ENCODE measurements at regions not wholly inside any gene's neighbourhood (a gene's known extent, or its start where the extent isn't known, plus 50 kb on each side); places are given as distances from the start of the nearest gene placed in this dataset.
"Not testable (repeated sequence)": the region's sequence is repeated elsewhere in the genome, so short reads cannot be mapped to it uniquely, and the experiment has no call there.

DNA sequence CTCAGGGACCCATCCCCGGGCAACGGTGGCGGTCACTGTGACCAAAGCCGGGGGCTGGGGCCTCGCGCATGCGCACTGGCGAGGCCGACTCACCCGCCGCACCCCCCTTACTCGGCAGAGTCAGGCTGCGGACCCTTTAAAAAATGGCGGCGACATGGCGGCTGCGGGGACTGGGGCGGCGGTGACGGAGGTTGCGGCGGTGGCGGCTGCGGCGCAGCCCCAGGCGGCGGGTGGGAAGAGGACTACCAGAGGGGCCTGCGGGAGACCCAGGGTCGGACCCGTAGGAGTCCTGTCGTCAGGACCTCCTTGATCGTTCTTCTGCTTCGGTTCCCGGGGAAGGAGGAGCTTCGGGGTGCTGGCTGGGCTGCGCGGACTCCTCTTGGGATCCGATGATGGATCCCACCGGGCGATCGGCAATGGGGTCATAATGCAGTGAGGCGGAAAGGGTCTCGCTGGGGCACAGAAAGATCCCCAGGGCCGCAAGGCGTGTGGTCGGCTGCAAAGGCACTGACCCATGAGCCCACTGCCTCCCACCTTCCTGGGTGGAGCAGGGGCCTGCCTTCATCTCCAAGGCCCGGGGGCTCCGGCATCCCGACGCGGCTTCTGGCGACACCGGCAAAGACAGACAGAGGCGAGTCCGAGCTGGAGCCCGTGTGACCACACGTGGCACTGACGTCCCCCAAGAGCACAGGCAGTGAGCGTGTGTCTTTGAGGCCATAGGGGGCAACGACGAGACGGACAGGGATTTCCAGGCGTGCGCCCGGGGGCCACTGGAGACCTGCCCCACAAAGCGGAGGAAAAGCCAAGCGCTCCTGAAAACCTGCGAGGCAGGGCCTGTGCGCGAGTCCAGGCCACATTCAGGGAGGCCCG is 1172.7 kb upstream of the PCDH10 start:
- Mint-ChIP-seq H3K36me3 (ENCODE audit: insufficient read depth in 1 of 3, low read depth in 3 of 3) (peaks cover 22 to 53% (median 28%) of the 10 kb centered on the region in 3 experiments), H3K9me3 (peaks cover 46 to 47% of the 10 kb centered on the region in 2 experiments)
- not testable (repeated sequence) for H3K23ac ChIP-seq (ENCODE audit: insufficient read length, low read depth, low read length); H3K4me2 ChIP-seq (ENCODE audit: insufficient read depth, insufficient read length, low read length); DNase-seq; H2BK15ac ChIP-seq (ENCODE audit: low read depth, low read length); H4K5ac ChIP-seq (ENCODE audit: insufficient read length, low read depth, low read length); H2BK20ac ChIP-seq (ENCODE audit: low read depth, low read length, poor library complexity, severe bottlenecking); H3K56ac ChIP-seq (ENCODE audit: insufficient read length, low read depth, low read length); H3K4me1 ChIP-seq (ENCODE audit: insufficient read depth, low read length); H3K27ac Mint-ChIP-seq; H3K4me1 Mint-ChIP-seq; H2AFZ ChIP-seq (ENCODE audit: low read length); H4K8ac ChIP-seq (replicated peaks; ENCODE audit: insufficient read length, low read depth, low read length); H3K4me3 Mint-ChIP-seq; H2BK120ac ChIP-seq (ENCODE audit: low read depth, low read length, poor library complexity, severe bottlenecking); H4K91ac ChIP-seq (ENCODE audit: insufficient read length, low read depth, low read length); H3K27me3 ChIP-seq (ENCODE audit: insufficient read depth, low read length); H2BK12ac ChIP-seq (ENCODE audit: insufficient read length, low read depth, low read length); H2BK5ac ChIP-seq (ENCODE audit: insufficient read length, low read length); H3K79me1 ChIP-seq (ENCODE audit: insufficient read depth, low read depth, low read length, poor library complexity, severe bottlenecking); H3K14ac ChIP-seq (ENCODE audit: insufficient read depth, low read length); H3K9ac ChIP-seq (ENCODE audit: extremely low read depth, insufficient read length, low read length); H3K27ac ChIP-seq (ENCODE audit: insufficient read length, low read depth, low read length); H3K27me3 Mint-ChIP-seq (ENCODE audit: low read depth); H3K9me3 ChIP-seq (ENCODE audit: control insufficient read depth, low read depth, low read length); H3K23me2 ChIP-seq (ENCODE audit: insufficient read length, low read depth, low read length, poor library complexity, severe bottlenecking); H3K18ac ChIP-seq (ENCODE audit: insufficient read length, low read depth, low read length); H3K79me2 ChIP-seq (ENCODE audit: insufficient read depth, low read length); H4K20me1 ChIP-seq (ENCODE audit: control insufficient read depth, insufficient read depth, insufficient read length); H3T11ph ChIP-seq (ENCODE audit: low read length); H2AK5ac ChIP-seq (ENCODE audit: insufficient read length, low read length); H3K4ac ChIP-seq (ENCODE audit: low read depth, low read length)
- WGBS (ENCODE audit: extremely low coverage, insufficient read length, low lambda C conversion rate) = no CpG with 5 or more reads among the region's 71 CpGs
